ENCODE measurements at regions not wholly inside any gene's neighbourhood (a gene's known extent, or its start where the extent isn't known, plus 50 kb on each side); places are given as distances from the start of the nearest gene placed in this dataset.

DNA sequence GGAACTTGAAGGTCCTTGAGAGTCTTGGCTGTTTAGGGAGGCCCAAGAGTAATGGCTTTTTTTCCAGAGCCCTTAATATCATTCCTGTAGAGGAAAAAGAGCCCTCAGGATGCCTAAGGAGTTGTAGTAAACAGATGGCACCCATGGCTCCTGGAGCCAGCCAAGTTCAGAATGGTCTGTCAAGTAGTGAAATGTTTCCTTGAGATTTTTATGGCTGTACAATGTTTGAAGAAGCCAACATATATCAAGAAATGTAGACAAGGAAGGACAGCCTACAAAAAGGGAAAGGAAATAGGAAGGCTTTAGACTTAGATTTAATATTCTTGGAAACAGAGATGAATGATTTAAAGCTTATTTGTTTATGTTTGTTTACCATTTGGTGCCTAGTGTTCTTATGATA is 334.8 kb downstream of the SATB1 start:
- TF ChIP-seq RFX5 (IDR thresholded peaks at IDR 0.05): no peak
- no peak for TF ChIP-seq RNF2 (IDR thresholded peaks at IDR 0.05; ENCODE audit: borderline replicate concordance, low read depth)
- TF ChIP-seq, protein P1, sequence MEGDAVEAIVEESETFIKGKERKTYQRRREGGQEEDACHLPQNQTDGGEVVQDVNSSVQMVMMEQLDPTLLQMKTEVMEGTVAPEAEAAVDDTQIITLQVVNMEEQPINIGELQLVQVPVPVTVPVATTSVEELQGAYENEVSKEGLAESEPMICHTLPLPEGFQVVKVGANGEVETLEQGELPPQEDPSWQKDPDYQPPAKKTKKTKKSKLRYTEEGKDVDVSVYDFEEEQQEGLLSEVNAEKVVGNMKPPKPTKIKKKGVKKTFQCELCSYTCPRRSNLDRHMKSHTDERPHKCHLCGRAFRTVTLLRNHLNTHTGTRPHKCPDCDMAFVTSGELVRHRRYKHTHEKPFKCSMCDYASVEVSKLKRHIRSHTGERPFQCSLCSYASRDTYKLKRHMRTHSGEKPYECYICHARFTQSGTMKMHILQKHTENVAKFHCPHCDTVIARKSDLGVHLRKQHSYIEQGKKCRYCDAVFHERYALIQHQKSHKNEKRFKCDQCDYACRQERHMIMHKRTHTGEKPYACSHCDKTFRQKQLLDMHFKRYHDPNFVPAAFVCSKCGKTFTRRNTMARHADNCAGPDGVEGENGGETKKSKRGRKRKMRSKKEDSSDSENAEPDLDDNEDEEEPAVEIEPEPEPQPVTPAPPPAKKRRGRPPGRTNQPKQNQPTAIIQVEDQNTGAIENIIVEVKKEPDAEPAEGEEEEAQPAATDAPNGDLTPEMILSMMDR (IDR thresholded peaks at IDR 0.05): no peak
- TF ChIP-seq, protein P2, sequence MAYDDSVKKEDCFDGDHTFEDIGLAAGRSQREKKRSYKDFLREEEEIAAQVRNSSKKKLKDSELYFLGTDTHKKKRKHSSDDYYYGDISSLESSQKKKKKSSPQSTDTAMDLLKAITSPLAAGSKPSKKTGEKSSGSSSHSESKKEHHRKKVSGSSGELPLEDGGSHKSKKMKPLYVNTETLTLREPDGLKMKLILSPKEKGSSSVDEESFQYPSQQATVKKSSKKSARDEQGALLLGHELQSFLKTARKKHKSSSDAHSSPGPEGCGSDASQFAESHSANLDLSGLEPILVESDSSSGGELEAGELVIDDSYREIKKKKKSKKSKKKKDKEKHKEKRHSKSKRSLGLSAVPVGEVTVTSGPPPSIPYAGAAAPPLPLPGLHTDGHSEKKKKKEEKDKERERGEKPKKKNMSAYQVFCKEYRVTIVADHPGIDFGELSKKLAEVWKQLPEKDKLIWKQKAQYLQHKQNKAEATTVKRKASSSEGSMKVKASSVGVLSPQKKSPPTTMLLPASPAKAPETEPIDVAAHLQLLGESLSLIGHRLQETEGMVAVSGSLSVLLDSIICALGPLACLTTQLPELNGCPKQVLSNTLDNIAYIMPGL (CRISPR knock-in tag; IDR thresholded peaks at IDR 0.05; ENCODE audit: borderline replicate concordance): no peak
- no peak for TF ChIP-seq PHF8 (IDR thresholded peaks at IDR 0.05; ENCODE audit: borderline replicate concordance, low read depth)
- no peak for TF ChIP-seq FOSL2 (IDR thresholded peaks at IDR 0.05)
- TF ChIP-seq FOSL2 (CRISPR knock-in tag; IDR thresholded peaks at IDR 0.05): no peak
- TF ChIP-seq, protein P3, sequence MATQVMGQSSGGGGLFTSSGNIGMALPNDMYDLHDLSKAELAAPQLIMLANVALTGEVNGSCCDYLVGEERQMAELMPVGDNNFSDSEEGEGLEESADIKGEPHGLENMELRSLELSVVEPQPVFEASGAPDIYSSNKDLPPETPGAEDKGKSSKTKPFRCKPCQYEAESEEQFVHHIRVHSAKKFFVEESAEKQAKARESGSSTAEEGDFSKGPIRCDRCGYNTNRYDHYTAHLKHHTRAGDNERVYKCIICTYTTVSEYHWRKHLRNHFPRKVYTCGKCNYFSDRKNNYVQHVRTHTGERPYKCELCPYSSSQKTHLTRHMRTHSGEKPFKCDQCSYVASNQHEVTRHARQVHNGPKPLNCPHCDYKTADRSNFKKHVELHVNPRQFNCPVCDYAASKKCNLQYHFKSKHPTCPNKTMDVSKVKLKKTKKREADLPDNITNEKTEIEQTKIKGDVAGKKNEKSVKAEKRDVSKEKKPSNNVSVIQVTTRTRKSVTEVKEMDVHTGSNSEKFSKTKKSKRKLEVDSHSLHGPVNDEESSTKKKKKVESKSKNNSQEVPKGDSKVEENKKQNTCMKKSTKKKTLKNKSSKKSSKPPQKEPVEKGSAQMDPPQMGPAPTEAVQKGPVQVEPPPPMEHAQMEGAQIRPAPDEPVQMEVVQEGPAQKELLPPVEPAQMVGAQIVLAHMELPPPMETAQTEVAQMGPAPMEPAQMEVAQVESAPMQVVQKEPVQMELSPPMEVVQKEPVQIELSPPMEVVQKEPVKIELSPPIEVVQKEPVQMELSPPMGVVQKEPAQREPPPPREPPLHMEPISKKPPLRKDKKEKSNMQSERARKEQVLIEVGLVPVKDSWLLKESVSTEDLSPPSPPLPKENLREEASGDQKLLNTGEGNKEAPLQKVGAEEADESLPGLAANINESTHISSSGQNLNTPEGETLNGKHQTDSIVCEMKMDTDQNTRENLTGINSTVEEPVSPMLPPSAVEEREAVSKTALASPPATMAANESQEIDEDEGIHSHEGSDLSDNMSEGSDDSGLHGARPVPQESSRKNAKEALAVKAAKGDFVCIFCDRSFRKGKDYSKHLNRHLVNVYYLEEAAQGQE (IDR thresholded peaks at IDR 0.05): no peak
- no peak for TF ChIP-seq RARB (CRISPR knock-in tag; IDR thresholded peaks at IDR 0.05)
- no peak for TF ChIP-seq POLR2A (IDR thresholded peaks at IDR 0.05; ENCODE audit: low read length)
- TF ChIP-seq CHD2 (IDR thresholded peaks at IDR 0.05; ENCODE audit: low read length, partially characterized antibody): no peak
- TF ChIP-seq TFCP2L1 (CRISPR knock-in tag; IDR thresholded peaks at IDR 0.05): no peak
- TF ChIP-seq KDM1A (IDR thresholded peaks at IDR 0.05; ENCODE audit: low read depth): no peak
- TF ChIP-seq, protein P4, sequence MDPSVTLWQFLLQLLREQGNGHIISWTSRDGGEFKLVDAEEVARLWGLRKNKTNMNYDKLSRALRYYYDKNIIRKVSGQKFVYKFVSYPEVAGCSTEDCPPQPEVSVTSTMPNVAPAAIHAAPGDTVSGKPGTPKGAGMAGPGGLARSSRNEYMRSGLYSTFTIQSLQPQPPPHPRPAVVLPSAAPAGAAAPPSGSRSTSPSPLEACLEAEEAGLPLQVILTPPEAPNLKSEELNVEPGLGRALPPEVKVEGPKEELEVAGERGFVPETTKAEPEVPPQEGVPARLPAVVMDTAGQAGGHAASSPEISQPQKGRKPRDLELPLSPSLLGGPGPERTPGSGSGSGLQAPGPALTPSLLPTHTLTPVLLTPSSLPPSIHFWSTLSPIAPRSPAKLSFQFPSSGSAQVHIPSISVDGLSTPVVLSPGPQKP (IDR thresholded peaks at IDR 0.05; ENCODE audit: low read depth, low read length): no peak

All from A549 (cell line).